ENCODE measurements at regions not wholly inside any gene's neighbourhood (a gene's known extent, or its start where the extent isn't known, plus 50 kb on each side); places are given as distances from the start of the nearest gene placed in this dataset.

- CTCF ChIA-PET = no interaction called here
- Mint-ChIP-seq H3K9me3 (no peaks in the 10 kb centered on the region), H3K27ac (no peak overlapping the region), H3K4me1 (peaks cover 3% of the 10 kb centered on the region), H3K27me3 (peaks cover 22% of the 10 kb centered on the region), H3K36me3 (no peaks in the 10 kb centered on the region), H3K4me3 (no peak overlapping the region)
- DNase-seq = no peak
Measured at GRCh38 chr15:95278532-95279245, 1047.3 kb downstream of the MCTP2 start.

- Mint-ChIP-seq H3K4me3 (no peak overlapping the region), H3K27me3 (peaks cover 22% of the 10 kb centered on the region), H3K9me3 (no peaks in the 10 kb centered on the region), H3K36me3 (no peaks in the 10 kb centered on the region), H3K4me1 (peaks cover 8% of the 10 kb centered on the region), H3K27ac (no peak overlapping the region)
- CTCF ChIA-PET = no interaction called here
- no peak for DNase-seq
Measured at GRCh38 chr15:95279277-95280019, 1048.1 kb downstream of the MCTP2 start.

- Mint-ChIP-seq H3K27ac (no peak overlapping the region), H3K27me3 (peaks cover 19% of the 10 kb centered on the region), H3K36me3 (no peaks in the 10 kb centered on the region), H3K4me3 (no peak overlapping the region), H3K4me1 (peaks cover 20% of the 10 kb centered on the region), H3K9me3 (no peaks in the 10 kb centered on the region)
- CTCF ChIA-PET = no interaction called here
- DNase-seq = no peak
Measured at GRCh38 chr15:95280711-95281110, 1049.3 kb downstream of the MCTP2 start.

GRCh38 chr15:95281470-95281869 is 1049.0 kb upstream of the NR2F2 start:
- Mint-ChIP-seq H3K27me3 (peaks cover 19% of the 10 kb centered on the region), H3K27ac (no peak overlapping the region), H3K9me3 (no peaks in the 10 kb centered on the region), H3K36me3 (no peaks in the 10 kb centered on the region), H3K4me1 (peaks cover 27% of the 10 kb centered on the region), H3K4me3 (no peak overlapping the region)
- DNase-seq = no peak
- CTCF ChIA-PET = interaction anchor here (1.2 kb wide), 1 partner anchor 10 kb away, joined by 3 read pairs; no protein-coding TSS in a partner anchor

GRCh38 chr15:95284492-95284891 is 1046.0 kb upstream of the NR2F2 start:
- CTCF ChIA-PET = interaction anchor here (1.1 to 2.4 kb wide), 2 partner anchors 24 to 125 kb away, joined by 4 to 9 read pairs; no protein-coding TSS in a partner anchor
- no peak for DNase-seq
- Mint-ChIP-seq H3K36me3 (no peaks in the 10 kb centered on the region), H3K27ac (peak overlapping the region; percentile 77), H3K27me3 (peaks cover 36% of the 10 kb centered on the region), H3K4me1 (peaks cover 29% of the 10 kb centered on the region), H3K9me3 (no peaks in the 10 kb centered on the region), H3K4me3 (peak overlapping the region; percentile 12)

DNA sequence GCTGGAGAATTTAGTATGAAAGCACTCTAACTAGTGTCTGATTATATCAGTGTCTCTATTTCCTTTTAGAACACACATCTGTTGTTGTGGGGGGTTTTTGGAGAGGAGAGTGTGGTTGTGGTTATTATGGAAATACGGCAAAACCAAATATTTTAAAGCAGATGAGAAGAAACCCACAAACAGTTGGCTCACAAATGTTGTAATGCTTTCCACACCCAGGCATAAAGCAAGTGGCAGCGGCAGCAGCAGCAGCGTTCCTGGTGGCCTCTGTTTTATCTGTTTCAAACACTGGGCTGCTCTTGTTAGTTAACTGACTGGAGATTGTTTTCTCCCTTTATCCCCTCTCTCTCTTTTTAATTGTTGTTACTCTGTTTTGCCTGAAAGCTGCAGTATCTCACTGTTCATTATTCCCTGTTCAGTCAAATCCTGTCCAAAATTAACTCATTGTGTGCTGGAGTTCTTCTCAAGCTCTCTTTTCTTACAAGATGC is 1045.5 kb upstream of the NR2F2 start:
- DNase-seq = peak; percentile 61
- Mint-ChIP-seq H3K4me1 (peaks cover 29% of the 10 kb centered on the region), H3K9me3 (no peaks in the 10 kb centered on the region), H3K4me3 (peak overlapping the region; percentile 12), H3K27me3 (peaks cover 41% of the 10 kb centered on the region), H3K36me3 (no peaks in the 10 kb centered on the region), H3K27ac (peak overlapping the region; percentile 77)
- CTCF ChIA-PET = interaction anchor here (1.1 to 2.4 kb wide), 2 partner anchors 25 to 125 kb away, joined by 4 to 9 read pairs; no protein-coding TSS in a partner anchor

DNA sequence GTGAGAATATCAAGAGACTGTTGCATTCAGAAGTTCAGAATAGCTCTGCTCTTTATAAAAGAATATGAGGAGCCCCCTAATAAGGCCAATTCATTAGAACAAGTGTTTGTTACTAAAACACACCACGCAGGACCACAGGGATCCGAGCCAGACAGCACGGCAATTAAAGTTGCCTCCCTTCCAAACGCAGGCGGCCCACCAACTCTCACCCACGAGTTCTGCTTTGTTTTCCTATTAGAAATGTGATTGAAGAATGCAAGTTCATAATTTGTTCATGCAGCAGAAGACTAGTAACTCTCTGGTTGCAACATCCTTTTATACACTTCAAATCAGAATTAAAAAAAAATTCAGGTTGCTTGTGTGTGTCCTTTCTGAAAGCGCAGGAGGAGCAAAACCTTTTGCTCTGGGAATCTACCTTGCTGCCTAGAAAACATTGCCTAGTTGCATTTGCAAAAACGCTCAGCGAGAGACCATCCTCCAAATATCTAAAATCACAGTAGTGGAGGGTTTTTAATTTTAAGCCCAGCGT is 1044.1 kb upstream of the NR2F2 start:
- no peak overlapping the region for H3K27ac Mint-ChIP-seq
- peaks cover 29% of the 10 kb centered on the region for H3K4me1 Mint-ChIP-seq
- peaks cover 47% of the 10 kb centered on the region for H3K27me3 Mint-ChIP-seq
- CTCF ChIA-PET = interaction anchor here (1.6 kb wide), 1 partner anchor 27 kb away, joined by 5 read pairs; no protein-coding TSS in a partner anchor
- H3K4me3 Mint-ChIP-seq = no peak overlapping the region
- H3K36me3 Mint-ChIP-seq = no peaks in the 10 kb centered on the region
- DNase-seq = no peak
- H3K9me3 Mint-ChIP-seq = no peaks in the 10 kb centered on the region

GRCh38 chr15:95287720-95288103 is 1042.8 kb upstream of the NR2F2 start:
- H3K27me3 Mint-ChIP-seq = peaks cover 40% of the 10 kb centered on the region
- DNase-seq = no peak
- H3K4me3 Mint-ChIP-seq = no peak overlapping the region
- CTCF ChIA-PET = interaction anchor here (0.8 to 1.3 kb wide), 2 partner anchors 29 to 122 kb away, joined by 3 read pairs; no protein-coding TSS in a partner anchor
- H3K36me3 Mint-ChIP-seq = no peaks in the 10 kb centered on the region
- H3K9me3 Mint-ChIP-seq = no peaks in the 10 kb centered on the region
- no peak overlapping the region for H3K27ac Mint-ChIP-seq
- peaks cover 29% of the 10 kb centered on the region for H3K4me1 Mint-ChIP-seq

DNA sequence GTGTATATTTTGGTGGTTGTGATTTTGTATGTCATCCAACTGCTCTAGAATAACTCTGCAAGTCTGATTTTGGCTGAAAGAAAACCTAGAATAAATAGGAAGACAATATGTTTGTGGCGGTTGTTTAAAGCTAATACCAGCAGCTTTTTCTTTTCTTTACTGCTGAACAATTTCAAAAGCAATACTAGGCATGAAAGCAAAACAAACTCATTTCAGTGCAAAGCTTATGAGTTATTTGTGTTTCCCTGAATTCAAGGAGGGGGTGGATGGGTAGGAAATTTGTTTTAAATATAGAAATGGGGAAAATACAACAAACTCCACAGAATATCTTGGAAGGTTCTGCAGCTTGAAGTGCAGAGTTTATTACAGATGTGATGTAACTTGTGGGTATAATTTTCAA is 1041.9 kb upstream of the NR2F2 start:
- H3K27me3 Mint-ChIP-seq = peaks cover 37% of the 10 kb centered on the region
- no peaks in the 10 kb centered on the region for H3K9me3 Mint-ChIP-seq
- H3K4me3 Mint-ChIP-seq = no peak overlapping the region
- CTCF ChIA-PET = interaction anchor here (1.1 to 1.4 kb wide), 4 partner anchors 29 to 706 kb away, joined by 3 to 7 read pairs (median 3); no protein-coding TSS in a partner anchor
- no peaks in the 10 kb centered on the region for H3K36me3 Mint-ChIP-seq
- H3K4me1 Mint-ChIP-seq = peaks cover 27% of the 10 kb centered on the region
- DNase-seq = no peak
- H3K27ac Mint-ChIP-seq = no peak overlapping the region

- no peak overlapping the region for H3K4me3 Mint-ChIP-seq
- peaks cover 49% of the 10 kb centered on the region for H3K27me3 Mint-ChIP-seq
- H3K27ac Mint-ChIP-seq = no peak overlapping the region
- CTCF ChIA-PET = interaction anchor here (0.7 to 2.0 kb wide), 2 partner anchors 31 to 621 kb away, joined by 3 to 15 read pairs; no protein-coding TSS in a partner anchor
- peaks cover 12% of the 10 kb centered on the region for H3K4me1 Mint-ChIP-seq
- DNase-seq = no peak
- H3K9me3 Mint-ChIP-seq = no peaks in the 10 kb centered on the region
- H3K36me3 Mint-ChIP-seq = no peaks in the 10 kb centered on the region
Measured at GRCh38 chr15:95290176-95290974, 1040.1 kb upstream of the NR2F2 start.

DNA sequence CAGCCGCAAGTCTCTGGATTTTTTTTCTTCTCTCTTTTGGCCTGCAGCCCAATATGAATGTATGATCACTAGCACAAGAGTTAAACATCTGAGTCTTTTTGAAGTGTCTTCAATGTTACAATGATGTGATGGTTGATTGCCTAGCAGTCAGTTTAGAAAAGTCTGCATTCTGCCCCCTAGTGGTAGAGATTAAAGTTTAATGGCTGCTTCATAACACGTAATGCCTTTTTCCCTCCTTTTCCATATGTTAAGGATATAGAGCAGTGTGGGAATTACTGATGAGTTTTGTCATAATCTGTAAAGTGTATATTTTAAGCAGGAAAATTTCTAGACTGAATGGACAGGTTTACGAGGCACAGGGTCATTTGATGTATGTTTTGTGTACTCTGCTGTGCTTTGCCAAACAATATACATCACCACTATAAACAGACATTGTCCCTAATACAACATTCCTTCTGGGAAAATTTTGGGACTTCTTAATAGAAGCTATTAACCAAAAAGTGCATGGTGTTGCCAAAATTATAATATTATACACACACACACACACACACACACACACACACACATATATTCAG is 1038.5 kb upstream of the NR2F2 start:
- peaks cover 58% of the 10 kb centered on the region for H3K27me3 Mint-ChIP-seq
- CTCF ChIA-PET = interaction anchor here (1.4 to 2.0 kb wide), 3 partner anchors 10 to 32 kb away, joined by 3 to 15 read pairs (median 4); no protein-coding TSS in a partner anchor
- DNase-seq = no peak

GRCh38 chr15:95292785-95293450 is 1037.6 kb upstream of the NR2F2 start:
- H3K36me3 Mint-ChIP-seq = no peaks in the 10 kb centered on the region
- no peaks in the 10 kb centered on the region for H3K4me1 Mint-ChIP-seq
- no peak for DNase-seq
- H3K27ac Mint-ChIP-seq = no peak overlapping the region
- H3K27me3 Mint-ChIP-seq = peaks cover 50% of the 10 kb centered on the region
- no peak overlapping the region for H3K4me3 Mint-ChIP-seq
- no peaks in the 10 kb centered on the region for H3K9me3 Mint-ChIP-seq
- CTCF ChIA-PET = interaction anchor here (0.8 to 1.5 kb wide), 2 partner anchors 11 to 31 kb away, joined by 3 read pairs; no protein-coding TSS in a partner anchor

More for the DNA sequence above, 1038.5 kb upstream of the NR2F2 start:
- H3K4me3 Mint-ChIP-seq = no peak overlapping the region
- no peaks in the 10 kb centered on the region for H3K9me3 Mint-ChIP-seq
- no peaks in the 10 kb centered on the region for H3K4me1 Mint-ChIP-seq
- no peak overlapping the region for H3K27ac Mint-ChIP-seq
- H3K36me3 Mint-ChIP-seq = no peaks in the 10 kb centered on the region
